ENCODE measurements at regions not wholly inside any gene's neighbourhood (a gene's known extent, or its start where the extent isn't known, plus 50 kb on each side); places are given as distances from the start of the nearest gene placed in this dataset.

- DNase-seq (ENCODE audit: low read depth, low spot score): no peak
- H3K4me3 ChIP-seq (ENCODE audit: insufficient read length, low read depth): no peak overlapping the region
- no peaks in the 10 kb centered on the region for H3K27me3 ChIP-seq (ENCODE audit: insufficient read depth, insufficient read length)
- H3K36me3 ChIP-seq (ENCODE audit: insufficient read depth, insufficient read length, low read length): no peaks in the 10 kb centered on the region
- H3K4me1 ChIP-seq (ENCODE audit: insufficient read depth, insufficient read length): no peaks in the 10 kb centered on the region
- TF ChIP-seq YY1 (IDR thresholded peaks at IDR 0.05; ENCODE audit: insufficient read depth, insufficient read length): no peak
- no peak for TF ChIP-seq SUZ12 (IDR thresholded peaks at IDR 0.05; ENCODE audit: extremely low read depth, insufficient read depth, insufficient read length)
- TF ChIP-seq ZNF274 (IDR thresholded peaks at IDR 0.05; ENCODE audit: low read depth, low read length): no peak
- H3K9me3 ChIP-seq (ENCODE audit: insufficient read depth, low read length): peaks cover 12% of the 10 kb centered on the region; the same call in 1 of the 2 replicates
- no peak overlapping the region for H3K9ac ChIP-seq (ENCODE audit: insufficient read length, low read depth)
Measured at GRCh38 chr4:143127621-143128020, 57.1 kb upstream of the USP38 start.

GRCh38 chr4:143133977-143134376 lies 50.7 kb upstream of the USP38 start:
- TF ChIP-seq ZNF274 (IDR thresholded peaks at IDR 0.05; ENCODE audit: low read depth, low read length): no peak
- TF ChIP-seq SUZ12 (IDR thresholded peaks at IDR 0.05; ENCODE audit: extremely low read depth, insufficient read depth, insufficient read length): no peak
- no peak for TF ChIP-seq YY1 (IDR thresholded peaks at IDR 0.05; ENCODE audit: insufficient read depth, insufficient read length)
- no peaks in the 10 kb centered on the region for H3K4me1 ChIP-seq (ENCODE audit: insufficient read depth, insufficient read length)
- DNase-seq (ENCODE audit: low read depth, low spot score): no peak
- no peak overlapping the region for H3K9ac ChIP-seq (ENCODE audit: insufficient read length, low read depth)
- no peaks in the 10 kb centered on the region for H3K27me3 ChIP-seq (ENCODE audit: insufficient read depth, insufficient read length)
- no peaks in the 10 kb centered on the region for H3K36me3 ChIP-seq (ENCODE audit: insufficient read depth, insufficient read length, low read length)
- no peak overlapping the region for H3K4me3 ChIP-seq (ENCODE audit: insufficient read length, low read depth)
- H3K9me3 ChIP-seq (ENCODE audit: insufficient read depth, low read length): no peaks in the 10 kb centered on the region

All from NT2/D1 (cell line).